AG09319 (cell line): ENCODE measurements at regions not wholly inside any gene's neighbourhood (a gene's known extent, or its start where the extent isn't known, plus 50 kb on each side); places are given as distances from the start of the nearest gene placed in this dataset.

ENCODE experiments used
- DNase-seq: peaks from one replicate; pipeline ENCODE4 v3.0.0-alpha.2; 2010; ENCODE audit warnings: low read depth; ENCODE audit errors: extremely low read depth
- TF ChIP-seq, protein P1 (sequence below): IDR thresholded peaks from 2 replicates; pipeline ENCODE4 v1.5.1; 2011; ENCODE audit warnings: low read depth, mild to moderate bottlenecking, inconsistent platforms, low read length, moderate library complexity

DNA sequence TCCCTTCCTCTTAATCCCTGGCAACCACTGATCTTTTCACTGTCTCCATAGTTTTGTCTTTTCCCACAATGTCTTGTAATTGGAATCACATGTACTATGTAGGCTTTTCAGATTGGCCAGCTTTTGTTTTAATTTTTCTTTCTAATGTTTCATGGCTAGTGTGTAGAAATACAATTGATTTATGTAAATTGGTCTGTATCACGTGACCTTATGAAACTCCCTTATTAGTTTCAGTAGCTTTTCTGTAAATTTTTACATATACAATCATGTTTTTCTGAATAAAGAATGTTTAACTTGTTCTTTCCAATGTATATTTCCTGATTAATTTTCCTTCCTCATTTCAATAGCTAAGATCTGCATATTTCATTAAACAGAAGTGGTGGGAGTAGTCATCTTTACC lies 319.3 kb downstream of the MDFIC start:
- no peak for DNase-seq
- TF ChIP-seq, protein P1, sequence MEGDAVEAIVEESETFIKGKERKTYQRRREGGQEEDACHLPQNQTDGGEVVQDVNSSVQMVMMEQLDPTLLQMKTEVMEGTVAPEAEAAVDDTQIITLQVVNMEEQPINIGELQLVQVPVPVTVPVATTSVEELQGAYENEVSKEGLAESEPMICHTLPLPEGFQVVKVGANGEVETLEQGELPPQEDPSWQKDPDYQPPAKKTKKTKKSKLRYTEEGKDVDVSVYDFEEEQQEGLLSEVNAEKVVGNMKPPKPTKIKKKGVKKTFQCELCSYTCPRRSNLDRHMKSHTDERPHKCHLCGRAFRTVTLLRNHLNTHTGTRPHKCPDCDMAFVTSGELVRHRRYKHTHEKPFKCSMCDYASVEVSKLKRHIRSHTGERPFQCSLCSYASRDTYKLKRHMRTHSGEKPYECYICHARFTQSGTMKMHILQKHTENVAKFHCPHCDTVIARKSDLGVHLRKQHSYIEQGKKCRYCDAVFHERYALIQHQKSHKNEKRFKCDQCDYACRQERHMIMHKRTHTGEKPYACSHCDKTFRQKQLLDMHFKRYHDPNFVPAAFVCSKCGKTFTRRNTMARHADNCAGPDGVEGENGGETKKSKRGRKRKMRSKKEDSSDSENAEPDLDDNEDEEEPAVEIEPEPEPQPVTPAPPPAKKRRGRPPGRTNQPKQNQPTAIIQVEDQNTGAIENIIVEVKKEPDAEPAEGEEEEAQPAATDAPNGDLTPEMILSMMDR: no peak

DNA sequence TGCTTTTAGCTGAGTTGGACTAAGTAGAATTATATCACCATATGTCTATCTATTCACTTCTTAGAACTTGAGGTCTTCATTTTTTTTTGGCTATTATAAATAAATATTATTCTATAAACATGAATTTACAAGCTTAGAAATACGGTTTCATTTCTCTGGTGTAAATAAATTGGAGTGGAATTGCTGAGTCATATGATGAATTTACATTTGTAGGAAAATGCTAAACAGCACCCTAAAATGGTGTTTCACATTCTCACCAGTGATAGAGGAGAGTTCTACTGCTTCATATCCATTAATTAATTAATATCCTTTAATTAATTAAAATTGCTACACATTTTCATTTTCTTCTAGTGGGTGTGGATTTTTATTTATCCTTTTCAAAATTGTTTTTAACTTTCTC lies 318.3 kb downstream of the MDFIC start:
- TF ChIP-seq, protein P1: no peak
- no peak for DNase-seq

DNA sequence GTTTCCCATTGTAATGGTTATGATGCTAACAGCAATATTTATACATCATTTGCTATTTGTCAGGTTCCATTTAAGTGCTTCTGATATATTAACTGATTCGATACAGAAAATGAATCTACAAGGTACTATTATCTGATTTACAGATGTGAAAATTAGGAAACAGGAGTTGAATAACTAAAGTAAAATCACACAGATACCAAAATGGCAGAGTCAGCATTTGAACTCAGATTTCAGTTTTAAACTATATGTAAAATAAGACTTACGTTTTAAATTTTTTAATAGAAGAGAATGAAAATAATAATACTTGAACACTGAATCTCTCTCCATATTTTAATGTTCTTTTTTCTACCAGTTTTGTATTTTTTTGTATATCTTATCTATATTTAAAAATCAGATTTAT lies 313.2 kb downstream of the MDFIC start:
- no peak for DNase-seq
- TF ChIP-seq, protein P1: no peak

DNA sequence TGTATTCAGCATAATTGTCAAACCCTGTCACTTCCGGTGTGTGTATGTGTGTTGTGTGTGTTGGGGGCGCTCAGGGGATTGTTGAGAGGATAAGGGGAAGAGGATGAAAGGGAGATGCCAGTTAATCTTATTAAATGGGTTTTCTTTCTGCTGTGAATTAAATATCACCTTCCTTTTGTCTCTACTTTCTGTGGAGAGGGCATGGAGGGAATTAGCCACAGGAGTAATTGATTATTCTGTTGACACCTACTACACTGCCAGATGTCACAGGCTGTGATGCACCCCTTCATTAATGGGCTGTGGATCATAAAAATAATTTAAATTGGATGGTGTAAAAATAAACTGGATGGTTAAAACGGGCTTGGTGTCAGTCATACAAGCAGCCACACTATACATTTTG lies 311.9 kb downstream of the MDFIC start:
- no peak for DNase-seq
- TF ChIP-seq, protein P1: no peak

DNA sequence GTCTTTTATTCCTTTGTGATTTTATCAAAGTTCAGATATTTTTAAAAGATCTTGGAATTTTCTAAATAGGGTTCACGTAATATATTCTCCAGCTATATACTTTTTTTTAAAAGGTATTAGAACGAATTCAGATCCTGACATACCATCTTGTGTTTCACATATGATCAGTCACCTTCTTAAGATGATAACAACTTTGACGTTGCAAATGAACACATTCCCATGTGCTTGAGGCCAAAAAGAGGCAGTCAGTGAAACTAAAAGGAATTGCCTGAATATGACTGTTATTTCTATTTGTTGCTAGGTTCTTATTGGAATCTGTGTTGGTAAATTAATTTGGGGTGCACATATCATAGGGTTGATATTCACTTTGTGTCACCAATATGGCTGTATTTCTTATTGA lies 310.1 kb downstream of the MDFIC start:
- TF ChIP-seq, protein P1: no peak
- DNase-seq: no peak

DNA sequence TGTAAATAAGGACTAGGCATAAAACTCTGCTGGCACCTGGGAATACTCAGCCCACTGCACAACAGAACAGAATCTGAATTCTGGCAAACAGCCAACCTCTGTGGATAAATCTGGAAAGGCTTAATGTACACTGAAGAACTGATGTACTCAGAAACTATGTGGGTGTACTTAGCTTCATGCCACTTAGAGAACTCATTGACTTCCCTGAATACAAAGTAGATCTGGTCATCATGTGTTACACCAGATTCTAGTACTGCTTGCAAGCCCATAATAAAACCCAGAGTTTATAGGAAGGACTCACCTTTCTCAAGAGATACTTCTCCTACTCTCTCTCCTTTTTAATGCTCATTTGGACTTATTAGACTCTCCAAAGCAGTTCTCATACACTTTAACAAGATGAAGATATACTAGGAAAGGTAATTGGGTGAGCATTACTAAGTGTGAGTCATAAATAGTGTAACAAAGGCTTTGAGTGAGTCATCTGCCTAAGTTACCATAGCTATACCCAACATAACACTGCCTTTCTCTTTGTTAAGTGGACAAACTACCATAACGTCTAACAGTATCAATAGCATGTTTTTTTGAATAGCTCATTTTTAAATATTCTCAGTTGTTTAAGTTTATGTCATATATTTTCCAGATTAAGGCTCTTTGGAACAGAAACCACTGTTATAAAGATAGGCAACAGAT lies 309.1 kb downstream of the MDFIC start:
- DNase-seq: peak; percentile 76

DNA sequence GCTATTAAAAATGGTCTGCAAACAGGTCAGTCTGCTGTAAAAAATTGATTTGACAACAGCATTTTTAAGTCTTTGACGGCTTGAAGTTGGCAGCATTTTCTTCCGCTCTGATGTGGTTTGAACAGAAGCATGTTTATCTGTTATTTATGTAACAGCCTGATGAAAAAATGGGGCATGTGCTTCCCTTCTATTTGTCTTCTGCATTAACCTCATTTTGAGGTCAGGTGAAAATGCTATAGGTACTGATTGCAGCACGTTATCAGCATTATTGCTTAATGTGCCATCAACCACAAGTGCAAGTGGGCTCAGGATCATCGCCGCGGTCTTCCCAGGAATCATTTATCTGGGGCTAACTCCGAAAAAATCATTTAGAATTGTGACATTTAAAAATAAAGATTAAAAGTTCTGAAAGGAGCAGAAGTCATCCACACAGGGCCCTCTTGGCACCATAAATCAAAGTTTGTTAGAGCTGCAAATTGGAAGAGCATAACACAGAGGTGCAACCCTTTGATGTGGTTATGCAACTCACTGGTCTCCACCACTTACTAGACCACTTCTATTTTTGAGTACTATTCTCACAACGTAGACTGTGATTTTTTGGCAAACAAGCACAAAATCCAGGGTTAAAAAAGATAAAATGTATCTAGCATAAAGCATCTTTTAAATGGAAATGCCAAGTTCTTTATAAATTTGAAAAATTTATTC lies 307.7 kb downstream of the MDFIC start:
- TF ChIP-seq, protein P1: no peak
- DNase-seq: no peak

More for the DNA sequence above, 309.1 kb downstream of the MDFIC start:
- TF ChIP-seq, protein P1: no peak
